ENCODE measurements at regions not wholly inside any gene's neighbourhood (a gene's known extent, or its start where the extent isn't known, plus 50 kb on each side); places are given as distances from the start of the nearest gene placed in this dataset.

GRCh38 chr1:112263453-112263852, 132.6 kb upstream of the CTTNBP2NL start:
- TF ChIP-seq CTCF (IDR thresholded peaks at IDR 0.05; ENCODE audit: poor library complexity) (no peak), EZH2 (IDR thresholded peaks at IDR 0.05; ENCODE audit: borderline replicate concordance) (no peak)

Data from hepatocyte (in vitro differentiated cells).